ENCODE measurements at regions not wholly inside any gene's neighbourhood (a gene's known extent, or its start where the extent isn't known, plus 50 kb on each side); places are given as distances from the start of the nearest gene placed in this dataset.

DNA sequence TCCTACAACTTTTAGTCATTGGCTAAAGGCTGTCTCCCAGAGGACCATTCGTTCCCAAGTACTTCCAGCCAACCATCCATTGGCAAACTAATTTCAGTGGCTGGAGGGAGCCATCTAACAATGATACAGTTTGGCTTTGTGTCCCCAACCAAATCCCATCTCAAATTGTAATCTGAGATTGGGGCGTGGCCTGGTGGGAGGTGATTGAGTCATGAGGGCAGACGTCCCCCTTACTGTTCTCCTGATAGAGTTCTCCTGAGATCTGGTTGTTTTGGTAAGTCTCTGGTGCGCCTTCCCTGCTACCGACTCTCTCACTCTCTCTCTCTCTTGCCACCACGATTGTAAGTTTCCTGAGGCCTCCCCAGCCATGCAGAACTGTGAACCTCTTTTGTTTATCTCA lies 99.7 kb upstream of the FUT8 start:
- peak; percentile 50 for DNase-seq (ENCODE audit: low spot score)
- TF ChIP-seq ZNF114 (CRISPR knock-in tag; IDR thresholded peaks at IDR 0.05) = no peak
- no peak for TF ChIP-seq POLR2AphosphoS5 (IDR thresholded peaks at IDR 0.05; ENCODE audit: low read depth)
- TF ChIP-seq, protein P1, sequence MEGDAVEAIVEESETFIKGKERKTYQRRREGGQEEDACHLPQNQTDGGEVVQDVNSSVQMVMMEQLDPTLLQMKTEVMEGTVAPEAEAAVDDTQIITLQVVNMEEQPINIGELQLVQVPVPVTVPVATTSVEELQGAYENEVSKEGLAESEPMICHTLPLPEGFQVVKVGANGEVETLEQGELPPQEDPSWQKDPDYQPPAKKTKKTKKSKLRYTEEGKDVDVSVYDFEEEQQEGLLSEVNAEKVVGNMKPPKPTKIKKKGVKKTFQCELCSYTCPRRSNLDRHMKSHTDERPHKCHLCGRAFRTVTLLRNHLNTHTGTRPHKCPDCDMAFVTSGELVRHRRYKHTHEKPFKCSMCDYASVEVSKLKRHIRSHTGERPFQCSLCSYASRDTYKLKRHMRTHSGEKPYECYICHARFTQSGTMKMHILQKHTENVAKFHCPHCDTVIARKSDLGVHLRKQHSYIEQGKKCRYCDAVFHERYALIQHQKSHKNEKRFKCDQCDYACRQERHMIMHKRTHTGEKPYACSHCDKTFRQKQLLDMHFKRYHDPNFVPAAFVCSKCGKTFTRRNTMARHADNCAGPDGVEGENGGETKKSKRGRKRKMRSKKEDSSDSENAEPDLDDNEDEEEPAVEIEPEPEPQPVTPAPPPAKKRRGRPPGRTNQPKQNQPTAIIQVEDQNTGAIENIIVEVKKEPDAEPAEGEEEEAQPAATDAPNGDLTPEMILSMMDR (conservative IDR thresholded peaks at IDR 0.05; ENCODE audit: low read depth in 2 of 2) = no peak
- TF ChIP-seq EZH2phosphoT487 (IDR thresholded peaks at IDR 0.05; ENCODE audit: unreplicated experiment) = no peak
- no peak for TF ChIP-seq CREB1 (CRISPR knock-in tag; IDR thresholded peaks at IDR 0.05; ENCODE audit: low read depth)
- TF ChIP-seq ZNF462 (CRISPR knock-in tag; IDR thresholded peaks at IDR 0.05) = no peak
- no peak for TF ChIP-seq NANOG (IDR thresholded peaks at IDR 0.05; ENCODE audit: borderline replicate concordance)
- no peak for TF ChIP-seq ETS1 (IDR thresholded peaks at IDR 0.05)
- no peak for TF ChIP-seq STAT1 (IDR thresholded peaks at IDR 0.05; ENCODE audit: unreplicated experiment)
- TF ChIP-seq JUNB (IDR thresholded peaks at IDR 0.05; ENCODE audit: unreplicated experiment) = no peak
- TF ChIP-seq EZH2 (IDR thresholded peaks at IDR 0.05; ENCODE audit: low read depth, unreplicated experiment) = no peak
- no peak for TF ChIP-seq ZNF331 (CRISPR knock-in tag; IDR thresholded peaks at IDR 0.05; ENCODE audit: low read depth)
- TF ChIP-seq REST (IDR thresholded peaks at IDR 0.05; ENCODE audit: unreplicated experiment) = no peak
- peak overlapping the region; percentile 83 for H2AFZ ChIP-seq
- H3K4me1 ChIP-seq (ENCODE audit: insufficient read depth) = no peaks in the 10 kb centered on the region
- no peaks in the 10 kb centered on the region for H3F3A ChIP-seq (replicated peaks; ENCODE audit: low read depth)
- H3K27ac ChIP-seq (ENCODE audit: low read depth) = no peak overlapping the region
- H4K20me1 ChIP-seq (replicated peaks; ENCODE audit: insufficient read depth) = no peaks in the 10 kb centered on the region
- H3K27me3 Mint-ChIP-seq (ENCODE audit: insufficient read depth, low read depth, poor library complexity) = peaks cover 2% of the 10 kb centered on the region
- H3K4me1 Mint-ChIP-seq = no peaks in the 10 kb centered on the region
- H3K4me3 Mint-ChIP-seq = no peak overlapping the region
- H3K4me2 ChIP-seq = no peak overlapping the region
- H3K9me3 Mint-ChIP-seq = no peaks in the 10 kb centered on the region; the same call in 1 of the 3 replicates
- H3K4me3 ChIP-seq = no peak overlapping the region
- H3K9me2 ChIP-seq (ENCODE audit: insufficient read depth) = peaks cover 5% of the 10 kb centered on the region; the same call in 1 of the 2 replicates
- no peaks in the 10 kb centered on the region for H3K27me3 ChIP-seq (ENCODE audit: insufficient read depth)
- H3K27ac Mint-ChIP-seq = no peak overlapping the region
- peak; percentile 44 for ATAC-seq
- no peaks in the 10 kb centered on the region for H3K36me3 ChIP-seq (ENCODE audit: insufficient read depth)
- H3K36me3 Mint-ChIP-seq (ENCODE audit: low read depth) = no peaks in the 10 kb centered on the region
- H3K79me2 ChIP-seq (replicated peaks; ENCODE audit: insufficient read depth) = no peaks in the 10 kb centered on the region

Measured in GM23338 (cell line).